GM23338 (cell line): ENCODE measurements at regions not wholly inside any gene's neighbourhood (a gene's known extent, or its start where the extent isn't known, plus 50 kb on each side); places are given as distances from the start of the nearest gene placed in this dataset.

Source experiments
- ATAC-seq: fragments of 200-7000 bp; cut with Tn5 transposase; 3 replicates; pipeline ENCODE4 v1.9.1; 2020
- DNase-seq: peaks from one replicate; pipeline ENCODE4 v3.0.0-alpha.2; 2015; ENCODE audit warnings: low spot score
- H2AFZ ChIP-seq: fragments of 200-600 bp; sonication (generic); 2 replicates; pipeline ENCODE4 v1.8.0; 2016; ENCODE audit warnings: antibody characterized with exemption, mild to moderate bottlenecking, moderate library complexity
- H3F3A ChIP-seq: fragments of 200-600 bp; sonication (generic); replicated peaks from 2 replicates; pipeline ENCODE4 v1.8.0; 2017; ENCODE audit warnings: antibody characterized with exemption, mixed run types, low read depth
- H3K27ac ChIP-seq: fragments of 200-600 bp; sonication (generic); 2 replicates; pipeline ENCODE4 v1.6.1; 2016; ENCODE audit warnings: low read depth
- H3K27me3 ChIP-seq: fragments of 200-600 bp; sonication (generic); 2 replicates; pipeline ENCODE4 v1.8.0; 2016; ENCODE audit warnings: mild to moderate bottlenecking, mixed run types, moderate library complexity; ENCODE audit not compliant: insufficient read depth
- H3K36me3 ChIP-seq: fragments of 200-600 bp; sonication (generic); 2 replicates; pipeline ENCODE4 v1.8.0; 2016; ENCODE audit warnings: mild to moderate bottlenecking; ENCODE audit not compliant: insufficient read depth
- H3K4me1 ChIP-seq: fragments of 200-600 bp; sonication (generic); 2 replicates; pipeline ENCODE4 v1.8.0; 2016; ENCODE audit warnings: mild to moderate bottlenecking, moderate library complexity; ENCODE audit not compliant: insufficient read depth
- H3K4me2 ChIP-seq: fragments of 200-600 bp; sonication (generic); 2 replicates; pipeline ENCODE4 v1.7.1; 2017; ENCODE audit warnings: mixed run types
- H3K4me3 ChIP-seq: fragments of 200-600 bp; sonication (generic); 2 replicates; pipeline ENCODE4 v1.6.1; 2016; ENCODE audit warnings: mixed run types
- H3K79me2 ChIP-seq: fragments of 200-600 bp; sonication (generic); replicated peaks from 2 replicates; pipeline ENCODE4 v1.8.0; 2017; ENCODE audit warnings: mild to moderate bottlenecking; ENCODE audit not compliant: insufficient read depth
- H3K9me2 ChIP-seq: fragments of 200-600 bp; sonication (generic); 2 replicates; pipeline ENCODE4 v1.8.0; 2017; ENCODE audit not compliant: insufficient read depth
- H4K20me1 ChIP-seq: fragments of 200-600 bp; sonication (generic); replicated peaks from 2 replicates; pipeline ENCODE4 v1.8.0; 2017; ENCODE audit warnings: mild to moderate bottlenecking; ENCODE audit not compliant: insufficient read depth
- H3K27ac Mint-ChIP-seq: 2 replicates; pipeline ENCODE4 v1.8.0; 2020; ENCODE audit warnings: inconsistent platforms, mild to moderate bottlenecking, moderate library complexity, mixed read lengths
- H3K27me3 Mint-ChIP-seq: 3 replicates; pipeline ENCODE4 v1.8.0; 2022; ENCODE audit warnings: low read depth, mild to moderate bottlenecking, moderate library complexity, mixed read lengths, inconsistent platforms; ENCODE audit not compliant: insufficient read depth, poor library complexity
- H3K36me3 Mint-ChIP-seq: 3 replicates; pipeline ENCODE4 v1.8.0; 2021; ENCODE audit warnings: low read depth, mild to moderate bottlenecking, inconsistent platforms, moderate library complexity, mixed read lengths
- H3K4me1 Mint-ChIP-seq: 3 replicates; pipeline ENCODE4 v1.8.0; 2020; ENCODE audit warnings: mild to moderate bottlenecking, inconsistent platforms, mixed read lengths
- H3K4me3 Mint-ChIP-seq: 3 replicates; pipeline ENCODE4 v1.8.0; 2021; ENCODE audit warnings: moderate library complexity, mild to moderate bottlenecking, inconsistent platforms, mixed read lengths
- H3K9me3 Mint-ChIP-seq: 3 replicates; pipeline ENCODE4 v1.8.0; 2020; ENCODE audit warnings: moderate library complexity, mild to moderate bottlenecking, inconsistent platforms, mixed read lengths
- CTCF ChIP-seq, 2 experiments: fragments of 200-600 bp in 1 of 2; sonication (generic) in 1 of 2; conservative IDR thresholded peaks; 2 replicates each; pipeline versions ENCODE4 v1.5.1 to v1.6.1; 2016 to 2017; ENCODE audit warnings: antibody characterized with exemption in 2 of 2, low read depth in 2 of 2, mild to moderate bottlenecking in 2 of 2, moderate library complexity in 1 of 2
- NANOG ChIP-seq: IDR thresholded peaks from 2 replicates; pipeline ENCODE4 v1.6.1; 2016; ENCODE audit warnings: antibody characterized with exemption, borderline replicate concordance
- POLR2AphosphoS5 ChIP-seq: IDR thresholded peaks from 2 replicates; pipeline ENCODE4 v1.6.1; 2016; ENCODE audit warnings: antibody characterized with exemption, low read depth
- STAT1 ChIP-seq: IDR thresholded peaks from one replicate; pipeline ENCODE4 v1.6.1; 2016; ENCODE audit warnings: antibody characterized with exemption; ENCODE audit not compliant: unreplicated experiment
- ZNF114 ChIP-seq: fragments of 250-450 bp; sonication (Bioruptor Pico); IDR thresholded peaks from 2 replicates; pipeline ENCODE4 v1.5.0; 2020; ENCODE audit warnings: mild to moderate bottlenecking, moderate library complexity

GRCh38 chr10:23528419-23528818, 89.5 kb downstream of the OTUD1 start:
- H3K4me1 Mint-ChIP-seq: no peaks in the 10 kb centered on the region
- H3K36me3 Mint-ChIP-seq: no peaks in the 10 kb centered on the region
- no peak for ATAC-seq
- no peaks in the 10 kb centered on the region for H3K4me1 ChIP-seq
- no peak overlapping the region for H3K4me3 ChIP-seq
- no peak overlapping the region for H3K27ac ChIP-seq
- H3K79me2 ChIP-seq: no peaks in the 10 kb centered on the region
- H3K4me3 Mint-ChIP-seq: no peak overlapping the region
- H3K27ac Mint-ChIP-seq: no peak overlapping the region
- H3K4me2 ChIP-seq: no peak overlapping the region
- peaks cover 2% of the 10 kb centered on the region for H3K27me3 Mint-ChIP-seq
- no peak for DNase-seq
- H3K27me3 ChIP-seq: no peaks in the 10 kb centered on the region
- H3K36me3 ChIP-seq: no peaks in the 10 kb centered on the region
- H4K20me1 ChIP-seq: no peaks in the 10 kb centered on the region
- TF ChIP-seq STAT1: no peak
- H3K9me3 Mint-ChIP-seq: no peaks in the 10 kb centered on the region
- H3F3A ChIP-seq: no peaks in the 10 kb centered on the region
- H3K9me2 ChIP-seq: peaks cover 3% of the 10 kb centered on the region; the same call in 1 of the 2 replicates
- no peak overlapping the region for H2AFZ ChIP-seq

- no peaks in the 10 kb centered on the region for H3F3A ChIP-seq
- H2AFZ ChIP-seq: 0 out of 2 replicates have a peak overlapping the region, but pooled peaks have one; percentile 4
- H3K4me2 ChIP-seq: no peak overlapping the region
- no peak for TF ChIP-seq NANOG
- no peak for TF ChIP-seq CTCF (conservative IDR thresholded peaks at IDR 0.05; ENCODE audit: low read depth in 2 of 2)
- TF ChIP-seq ZNF114 (CRISPR knock-in tag): no peak
- TF ChIP-seq POLR2AphosphoS5: no peak
- Mint-ChIP-seq H3K36me3 (no peaks in the 10 kb centered on the region), H3K9me3 (no peaks in the 10 kb centered on the region), H3K4me3 (no peak overlapping the region), H3K27ac (no peak overlapping the region), H3K27me3 (no peaks in the 10 kb centered on the region), H3K4me1 (no peaks in the 10 kb centered on the region)
- H3K9me2 ChIP-seq: no peaks in the 10 kb centered on the region
- no peaks in the 10 kb centered on the region for H3K4me1 ChIP-seq
- H3K36me3 ChIP-seq: no peaks in the 10 kb centered on the region
- H3K27me3 ChIP-seq: no peaks in the 10 kb centered on the region
- H3K4me3 ChIP-seq: no peak overlapping the region
- no peak overlapping the region for H3K27ac ChIP-seq
- ATAC-seq (no peak), DNase-seq (no peak)
- no peaks in the 10 kb centered on the region for H4K20me1 ChIP-seq
- H3K79me2 ChIP-seq: no peaks in the 10 kb centered on the region
Observed at GRCh38 chr10:23529625-23530024, 90.8 kb downstream of the OTUD1 start.

- no peaks in the 10 kb centered on the region for H3K4me1 ChIP-seq
- H3K27ac Mint-ChIP-seq: no peak overlapping the region
- H3K36me3 Mint-ChIP-seq: no peaks in the 10 kb centered on the region
- no peaks in the 10 kb centered on the region for H3K36me3 ChIP-seq
- no peaks in the 10 kb centered on the region for H3K79me2 ChIP-seq
- no peaks in the 10 kb centered on the region for H3F3A ChIP-seq
- H3K9me3 Mint-ChIP-seq: no peaks in the 10 kb centered on the region
- no peak overlapping the region for H3K27ac ChIP-seq
- no peaks in the 10 kb centered on the region for H3K27me3 ChIP-seq
- no peak overlapping the region for H3K4me3 Mint-ChIP-seq
- TF ChIP-seq POLR2AphosphoS5: no peak
- 0 out of 4 replicates have a peak, but pooled peaks of 1 of the 2 experiments have one; percentile 30 for TF ChIP-seq CTCF (conservative IDR thresholded peaks at IDR 0.05; ENCODE audit: low read depth in 2 of 2)
- DNase-seq (no peak), ATAC-seq (no peak)
- no peaks in the 10 kb centered on the region for H4K20me1 ChIP-seq
- H3K4me2 ChIP-seq: no peak overlapping the region
- no peak overlapping the region for H2AFZ ChIP-seq
- no peaks in the 10 kb centered on the region for H3K27me3 Mint-ChIP-seq
- no peaks in the 10 kb centered on the region for H3K4me1 Mint-ChIP-seq
- no peak overlapping the region for H3K4me3 ChIP-seq
- no peaks in the 10 kb centered on the region for H3K9me2 ChIP-seq
Observed at GRCh38 chr10:23530079-23530478, 91.2 kb downstream of the OTUD1 start.
